Nephron (organoid): ENCODE measurements at regions not wholly inside any gene's neighbourhood (a gene's known extent, or its start where the extent isn't known, plus 50 kb on each side); places are given as distances from the start of the nearest gene placed in this dataset.

Experiments
- H3K27ac Mint-ChIP-seq, 3 experiments: 2 replicates each; pipeline ENCODE4 v1.8.0; 2020; ENCODE audit warnings: mixed read lengths in 3 of 3, mild to moderate bottlenecking in 2 of 3, moderate library complexity in 1 of 3
- H3K27me3 Mint-ChIP-seq: 2 replicates; pipeline ENCODE4 v1.8.0; 2021; ENCODE audit warnings: low read depth, mild to moderate bottlenecking, moderate library complexity, mixed read lengths
- H3K36me3 Mint-ChIP-seq: 2 replicates; pipeline ENCODE4 v1.8.0; 2020; ENCODE audit warnings: low read depth, mixed read lengths
- H3K4me1 Mint-ChIP-seq: 2 replicates; pipeline ENCODE4 v1.8.0; 2020; ENCODE audit warnings: mixed read lengths
- H3K4me3 Mint-ChIP-seq, 3 experiments: 2 replicates each; pipeline ENCODE4 v1.8.0; 2020; ENCODE audit warnings: mild to moderate bottlenecking in 3 of 3, mixed read lengths in 3 of 3, moderate library complexity in 2 of 3
- H3K9me3 Mint-ChIP-seq: 2 replicates; pipeline ENCODE4 v1.8.0; 2020; ENCODE audit warnings: mixed read lengths
- TF ChIP-seq, protein P1 (sequence below), 3 experiments: fragments of 200-600 bp; sonication (generic); IDR thresholded peaks; one replicate each; pipeline ENCODE4 v1.5.0; 2021; ENCODE audit warnings: antibody characterized with exemption in 3 of 3; ENCODE audit not compliant: unreplicated experiment in 3 of 3

- H3K9me3 Mint-ChIP-seq = no peaks in the 10 kb centered on the region
- H3K4me1 Mint-ChIP-seq = no peaks in the 10 kb centered on the region
- no peaks in the 10 kb centered on the region for H3K36me3 Mint-ChIP-seq
- H3K27me3 Mint-ChIP-seq = peaks cover 16% of the 10 kb centered on the region
- no peak overlapping the region for H3K27ac Mint-ChIP-seq
- H3K4me3 Mint-ChIP-seq = no peak overlapping the region
- TF ChIP-seq, protein P1, sequence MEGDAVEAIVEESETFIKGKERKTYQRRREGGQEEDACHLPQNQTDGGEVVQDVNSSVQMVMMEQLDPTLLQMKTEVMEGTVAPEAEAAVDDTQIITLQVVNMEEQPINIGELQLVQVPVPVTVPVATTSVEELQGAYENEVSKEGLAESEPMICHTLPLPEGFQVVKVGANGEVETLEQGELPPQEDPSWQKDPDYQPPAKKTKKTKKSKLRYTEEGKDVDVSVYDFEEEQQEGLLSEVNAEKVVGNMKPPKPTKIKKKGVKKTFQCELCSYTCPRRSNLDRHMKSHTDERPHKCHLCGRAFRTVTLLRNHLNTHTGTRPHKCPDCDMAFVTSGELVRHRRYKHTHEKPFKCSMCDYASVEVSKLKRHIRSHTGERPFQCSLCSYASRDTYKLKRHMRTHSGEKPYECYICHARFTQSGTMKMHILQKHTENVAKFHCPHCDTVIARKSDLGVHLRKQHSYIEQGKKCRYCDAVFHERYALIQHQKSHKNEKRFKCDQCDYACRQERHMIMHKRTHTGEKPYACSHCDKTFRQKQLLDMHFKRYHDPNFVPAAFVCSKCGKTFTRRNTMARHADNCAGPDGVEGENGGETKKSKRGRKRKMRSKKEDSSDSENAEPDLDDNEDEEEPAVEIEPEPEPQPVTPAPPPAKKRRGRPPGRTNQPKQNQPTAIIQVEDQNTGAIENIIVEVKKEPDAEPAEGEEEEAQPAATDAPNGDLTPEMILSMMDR (IDR thresholded peaks at IDR 0.05; ENCODE audit: unreplicated experiment in 3 of 3) = no peak
Observed at GRCh38 chr6:40171343-40171742, 237.1 kb upstream of the MOCS1 start.

- H3K27me3 Mint-ChIP-seq = peaks cover 16% of the 10 kb centered on the region
- no peaks in the 10 kb centered on the region for H3K36me3 Mint-ChIP-seq
- H3K9me3 Mint-ChIP-seq = no peaks in the 10 kb centered on the region
- no peak overlapping the region for H3K4me3 Mint-ChIP-seq
- TF ChIP-seq, protein P1 (IDR thresholded peaks at IDR 0.05; ENCODE audit: unreplicated experiment in 3 of 3) = no peak
- H3K4me1 Mint-ChIP-seq = no peaks in the 10 kb centered on the region
- H3K27ac Mint-ChIP-seq = no peak overlapping the region
Observed at GRCh38 chr6:40170856-40171255, 236.6 kb upstream of the MOCS1 start.

DNA sequence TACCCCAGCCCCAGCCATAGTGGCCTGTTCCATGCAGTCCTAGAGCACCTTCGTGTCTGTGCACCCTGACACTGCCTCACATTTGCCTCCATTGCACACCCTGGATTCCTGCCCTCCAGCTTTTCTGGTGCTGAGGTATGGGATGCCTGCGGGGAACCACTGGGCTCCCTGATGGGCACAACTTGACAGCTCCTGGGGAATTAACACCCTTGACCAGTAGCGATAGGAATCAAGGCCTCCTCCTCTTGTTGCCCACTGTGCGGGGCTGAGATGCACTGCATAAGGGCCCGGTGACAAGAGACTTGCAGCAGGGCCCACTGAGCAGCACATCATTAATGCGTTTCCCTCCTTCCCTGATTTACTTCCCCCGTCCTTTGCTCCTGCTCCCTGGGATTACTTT is 235.6 kb upstream of the MOCS1 start:
- Mint-ChIP-seq H3K9me3 (no peaks in the 10 kb centered on the region), H3K27me3 (peaks cover 17% of the 10 kb centered on the region), H3K4me3 (no peak overlapping the region), H3K36me3 (no peaks in the 10 kb centered on the region), H3K27ac (no peak overlapping the region), H3K4me1 (no peaks in the 10 kb centered on the region)
- TF ChIP-seq, protein P1 (IDR thresholded peaks at IDR 0.05; ENCODE audit: unreplicated experiment in 3 of 3) = no peak

GRCh38 chr6:40166963-40167362 is 232.7 kb upstream of the MOCS1 start:
- Mint-ChIP-seq H3K27ac (no peak overlapping the region), H3K4me3 (no peak overlapping the region), H3K4me1 (peaks cover 6% of the 10 kb centered on the region), H3K36me3 (no peaks in the 10 kb centered on the region), H3K9me3 (no peaks in the 10 kb centered on the region), H3K27me3 (peaks cover 13% of the 10 kb centered on the region)
- TF ChIP-seq, protein P1 (IDR thresholded peaks at IDR 0.05; ENCODE audit: unreplicated experiment in 3 of 3) = no peak

- Mint-ChIP-seq H3K27me3 (peaks cover 13% of the 10 kb centered on the region), H3K9me3 (no peaks in the 10 kb centered on the region), H3K4me1 (peaks cover 6% of the 10 kb centered on the region), H3K27ac (no peak overlapping the region), H3K4me3 (no peak overlapping the region), H3K36me3 (no peaks in the 10 kb centered on the region)
- TF ChIP-seq, protein P1 (IDR thresholded peaks at IDR 0.05; ENCODE audit: unreplicated experiment in 3 of 3) = no peak
Observed at GRCh38 chr6:40165036-40165709, 230.9 kb upstream of the MOCS1 start.

GRCh38 chr6:40164345-40164755 is 230.1 kb upstream of the MOCS1 start:
- no peaks in the 10 kb centered on the region for H3K9me3 Mint-ChIP-seq
- peak overlapping the region in 2 of 3 experiments; percentile 23 to 26 for H3K4me3 Mint-ChIP-seq
- TF ChIP-seq, protein P1 (IDR thresholded peaks at IDR 0.05; ENCODE audit: unreplicated experiment in 3 of 3) = no peak
- peak overlapping the region in 2 of 3 experiments; percentile 6 to 8 for H3K27ac Mint-ChIP-seq
- peaks cover 11% of the 10 kb centered on the region for H3K27me3 Mint-ChIP-seq
- H3K4me1 Mint-ChIP-seq = peaks cover 6% of the 10 kb centered on the region
- H3K36me3 Mint-ChIP-seq = no peaks in the 10 kb centered on the region
